ENCODE measurements at regions not wholly inside any gene's neighbourhood (a gene's known extent, or its start where the extent isn't known, plus 50 kb on each side); places are given as distances from the start of the nearest gene placed in this dataset.

DNA sequence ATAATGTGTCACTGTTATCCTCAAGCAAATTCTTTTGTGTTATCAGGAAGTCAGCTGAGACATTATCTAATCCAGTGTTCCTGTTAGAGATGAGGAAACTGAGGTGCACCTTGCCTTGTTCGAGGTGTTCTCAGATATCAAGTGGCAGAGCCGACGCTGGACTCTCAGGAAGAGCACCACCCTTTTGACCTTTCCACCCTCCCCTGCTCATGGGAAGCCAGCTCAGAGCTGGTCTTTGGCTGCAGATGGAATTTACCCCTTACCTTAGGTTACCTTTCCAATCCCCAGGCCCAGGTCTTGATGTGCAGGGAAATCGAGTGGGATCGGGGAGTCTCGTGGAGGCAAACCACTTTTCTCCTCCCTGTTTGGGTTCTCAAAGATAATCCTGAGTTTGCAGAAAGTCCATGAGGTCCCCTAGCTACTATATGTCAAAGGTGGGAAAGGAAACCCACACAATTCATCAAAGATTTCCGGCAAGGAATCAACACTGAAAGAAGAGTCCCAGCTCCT, 62.9 kb upstream of the PIM1 start:
- Histone ChIP-seq H4K20me1 (ENCODE audit: insufficient read depth, low read length) (no peaks in the 10 kb centered on the region), H3K4me2 (ENCODE audit: low read length) (no peak overlapping the region), H3K79me2 (ENCODE audit: insufficient read depth, low read length) (no peaks in the 10 kb centered on the region), H3K27me3 (ENCODE audit: insufficient read depth, low read length) (no peaks in the 10 kb centered on the region), H3K9ac (ENCODE audit: low read length) (no peak overlapping the region), H3K36me3 (ENCODE audit: insufficient read depth, low read length) (no peaks in the 10 kb centered on the region), H3K4me1 (ENCODE audit: insufficient read depth, low read length) (peaks cover 13% of the 10 kb centered on the region), H3K4me3 (ENCODE audit: insufficient read depth, low read depth, low read length) (no peak overlapping the region), H2AFZ (ENCODE audit: low read depth, low read length) (no peak overlapping the region), H3K9me3 (ENCODE audit: insufficient read depth, low read depth, low read length) (no peaks in the 10 kb centered on the region), H3K27ac (ENCODE audit: low read depth, low read length) (no peak overlapping the region)
- Mint-ChIP-seq H3K27me3 (ENCODE audit: low read depth, unreplicated experiment) (no peaks in the 10 kb centered on the region), H3K36me3 (ENCODE audit: low read depth, unreplicated experiment) (no peaks in the 10 kb centered on the region), H3K4me3 (ENCODE audit: unreplicated experiment) (no peak overlapping the region), H3K27ac (ENCODE audit: unreplicated experiment) (no peak overlapping the region), H3K9me3 (ENCODE audit: unreplicated experiment) (no peaks in the 10 kb centered on the region), H3K4me1 (ENCODE audit: low read depth, unreplicated experiment) (peaks cover 27% of the 10 kb centered on the region)
- DNase-seq (ENCODE audit: low read depth), result no peak
- FAIRE-seq, result no peak
- TF ChIP-seq, protein P1, sequence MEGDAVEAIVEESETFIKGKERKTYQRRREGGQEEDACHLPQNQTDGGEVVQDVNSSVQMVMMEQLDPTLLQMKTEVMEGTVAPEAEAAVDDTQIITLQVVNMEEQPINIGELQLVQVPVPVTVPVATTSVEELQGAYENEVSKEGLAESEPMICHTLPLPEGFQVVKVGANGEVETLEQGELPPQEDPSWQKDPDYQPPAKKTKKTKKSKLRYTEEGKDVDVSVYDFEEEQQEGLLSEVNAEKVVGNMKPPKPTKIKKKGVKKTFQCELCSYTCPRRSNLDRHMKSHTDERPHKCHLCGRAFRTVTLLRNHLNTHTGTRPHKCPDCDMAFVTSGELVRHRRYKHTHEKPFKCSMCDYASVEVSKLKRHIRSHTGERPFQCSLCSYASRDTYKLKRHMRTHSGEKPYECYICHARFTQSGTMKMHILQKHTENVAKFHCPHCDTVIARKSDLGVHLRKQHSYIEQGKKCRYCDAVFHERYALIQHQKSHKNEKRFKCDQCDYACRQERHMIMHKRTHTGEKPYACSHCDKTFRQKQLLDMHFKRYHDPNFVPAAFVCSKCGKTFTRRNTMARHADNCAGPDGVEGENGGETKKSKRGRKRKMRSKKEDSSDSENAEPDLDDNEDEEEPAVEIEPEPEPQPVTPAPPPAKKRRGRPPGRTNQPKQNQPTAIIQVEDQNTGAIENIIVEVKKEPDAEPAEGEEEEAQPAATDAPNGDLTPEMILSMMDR (IDR thresholded peaks at IDR 0.05; ENCODE audit: insufficient read depth, low read depth, low read length), result no peak
- TF ChIP-seq EZH2 (IDR thresholded peaks at IDR 0.05; ENCODE audit: insufficient read depth, low read length), result no peak

DNA sequence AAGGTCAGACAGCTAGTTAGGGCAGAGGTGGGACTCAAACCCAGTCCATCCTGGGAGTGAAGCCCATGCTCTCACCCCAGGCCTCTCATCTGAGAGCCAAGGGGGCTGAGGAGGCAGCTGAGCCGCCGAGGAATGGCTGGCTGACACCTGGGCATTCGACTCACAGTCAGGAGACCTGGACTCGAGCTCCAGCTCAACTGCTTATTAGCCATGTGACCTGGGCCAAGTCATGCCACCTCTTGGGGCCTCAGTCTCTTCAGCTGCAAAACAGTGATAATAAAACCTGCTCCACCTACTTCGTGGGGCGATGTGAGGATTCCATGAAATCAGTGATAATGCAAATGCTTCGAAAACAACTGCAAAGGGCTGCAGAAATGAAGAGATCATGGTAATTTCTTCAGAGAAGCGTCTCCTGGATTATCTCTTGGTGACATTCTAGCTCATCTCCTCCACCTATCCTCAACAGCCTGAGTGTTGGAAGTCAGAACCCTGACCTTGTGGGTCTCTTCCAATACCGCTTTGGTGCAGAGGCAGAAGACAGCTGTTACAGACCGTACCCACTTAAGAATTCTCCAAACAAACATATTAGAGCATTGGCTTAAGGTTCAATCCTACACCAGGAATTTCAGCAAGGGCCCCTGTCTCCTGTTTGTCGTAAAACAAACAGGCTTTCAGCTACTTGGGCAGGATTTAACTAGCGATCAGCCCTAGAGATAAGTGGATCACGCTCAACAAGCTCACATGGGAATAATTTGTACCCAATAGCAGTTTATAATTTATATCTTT, 60.0 kb upstream of the PIM1 start:
- peak overlapping the region; percentile 55 for H3K27ac Mint-ChIP-seq (ENCODE audit: unreplicated experiment)
- Histone ChIP-seq H3K9me3 (ENCODE audit: insufficient read depth, low read depth, low read length) (no peaks in the 10 kb centered on the region), H3K4me3 (ENCODE audit: insufficient read depth, low read depth, low read length) (no peak overlapping the region), H4K20me1 (ENCODE audit: insufficient read depth, low read length) (no peaks in the 10 kb centered on the region), H3K4me1 (ENCODE audit: insufficient read depth, low read length) (no peaks in the 10 kb centered on the region), H3K4me2 (ENCODE audit: low read length) (no peak overlapping the region), H3K27ac (ENCODE audit: low read depth, low read length) (no peak overlapping the region), H3K36me3 (ENCODE audit: insufficient read depth, low read length) (no peaks in the 10 kb centered on the region), H3K9ac (ENCODE audit: low read length) (no peak overlapping the region), H3K79me2 (ENCODE audit: insufficient read depth, low read length) (no peaks in the 10 kb centered on the region), H2AFZ (ENCODE audit: low read depth, low read length) (no peak overlapping the region), H3K27me3 (ENCODE audit: insufficient read depth, low read length) (no peaks in the 10 kb centered on the region)
- no peak for DNase-seq (ENCODE audit: low read depth)
- no peak for TF ChIP-seq EZH2 (IDR thresholded peaks at IDR 0.05; ENCODE audit: insufficient read depth, low read length)
- TF ChIP-seq, protein P1 (IDR thresholded peaks at IDR 0.05; ENCODE audit: insufficient read depth, low read depth, low read length), result no peak
- no peak for FAIRE-seq
- no peak overlapping the region for H3K4me3 Mint-ChIP-seq (ENCODE audit: unreplicated experiment)
- H3K27me3 Mint-ChIP-seq (ENCODE audit: low read depth, unreplicated experiment), result no peaks in the 10 kb centered on the region
- H3K4me1 Mint-ChIP-seq (ENCODE audit: low read depth, unreplicated experiment), result peaks cover 9% of the 10 kb centered on the region
- no peaks in the 10 kb centered on the region for H3K36me3 Mint-ChIP-seq (ENCODE audit: low read depth, unreplicated experiment)
- H3K9me3 Mint-ChIP-seq (ENCODE audit: unreplicated experiment), result peaks cover under 1% of the 10 kb centered on the region
